ENCODE measurements at regions not wholly inside any gene's neighbourhood (a gene's known extent, or its start where the extent isn't known, plus 50 kb on each side); places are given as distances from the start of the nearest gene placed in this dataset.

DNA sequence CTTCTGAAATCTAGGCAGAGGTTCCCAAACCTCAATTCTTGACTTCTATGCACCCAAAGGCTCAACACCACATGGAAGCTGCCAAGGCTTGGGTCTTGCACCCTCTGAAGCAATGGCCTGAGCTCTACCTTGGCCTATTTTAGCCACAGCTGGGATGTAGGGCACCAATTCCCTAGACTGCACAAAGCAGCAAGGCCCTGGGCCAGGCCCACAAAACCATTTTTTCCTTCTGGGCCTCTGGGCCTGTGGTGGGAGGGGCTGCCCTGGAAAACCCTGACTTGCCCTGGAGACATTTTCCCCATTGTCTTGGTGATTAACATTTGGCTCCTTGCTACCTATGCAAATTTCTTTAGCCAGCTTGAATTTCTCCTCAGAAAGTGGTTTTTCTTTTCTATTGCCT lies 315.2 kb downstream of the DCDC2C start:
- TF ChIP-seq, protein P1, sequence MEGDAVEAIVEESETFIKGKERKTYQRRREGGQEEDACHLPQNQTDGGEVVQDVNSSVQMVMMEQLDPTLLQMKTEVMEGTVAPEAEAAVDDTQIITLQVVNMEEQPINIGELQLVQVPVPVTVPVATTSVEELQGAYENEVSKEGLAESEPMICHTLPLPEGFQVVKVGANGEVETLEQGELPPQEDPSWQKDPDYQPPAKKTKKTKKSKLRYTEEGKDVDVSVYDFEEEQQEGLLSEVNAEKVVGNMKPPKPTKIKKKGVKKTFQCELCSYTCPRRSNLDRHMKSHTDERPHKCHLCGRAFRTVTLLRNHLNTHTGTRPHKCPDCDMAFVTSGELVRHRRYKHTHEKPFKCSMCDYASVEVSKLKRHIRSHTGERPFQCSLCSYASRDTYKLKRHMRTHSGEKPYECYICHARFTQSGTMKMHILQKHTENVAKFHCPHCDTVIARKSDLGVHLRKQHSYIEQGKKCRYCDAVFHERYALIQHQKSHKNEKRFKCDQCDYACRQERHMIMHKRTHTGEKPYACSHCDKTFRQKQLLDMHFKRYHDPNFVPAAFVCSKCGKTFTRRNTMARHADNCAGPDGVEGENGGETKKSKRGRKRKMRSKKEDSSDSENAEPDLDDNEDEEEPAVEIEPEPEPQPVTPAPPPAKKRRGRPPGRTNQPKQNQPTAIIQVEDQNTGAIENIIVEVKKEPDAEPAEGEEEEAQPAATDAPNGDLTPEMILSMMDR (conservative IDR thresholded peaks at IDR 0.05): no peak
- no peak for TF ChIP-seq EZH2 (IDR thresholded peaks at IDR 0.05; ENCODE audit: low read depth)
